GM23248 (cell line): ENCODE measurements at regions not wholly inside any gene's neighbourhood (a gene's known extent, or its start where the extent isn't known, plus 50 kb on each side); places are given as distances from the start of the nearest gene placed in this dataset.
"Not testable (repeated sequence)": the region's sequence is repeated elsewhere in the genome, so short reads cannot be mapped to it uniquely, and the experiment has no call there.

Experiments used
- DNase-seq: peaks from one replicate; pipeline ENCODE4 v3.0.0-alpha.2; 2015
- H2AFZ ChIP-seq: fragments of 200-600 bp; sonication (generic); 2 replicates; pipeline ENCODE4 v1.6.1; 2016; ENCODE audit warnings: antibody characterized with exemption
- H3F3A ChIP-seq: fragments of 200-600 bp; sonication (generic); 2 replicates; pipeline ENCODE4 v1.6.1; 2016; ENCODE audit warnings: mild to moderate bottlenecking, antibody characterized with exemption, mixed run types; ENCODE audit not compliant: insufficient read depth
- H3K27ac ChIP-seq: fragments of 200-600 bp; sonication (generic); 2 replicates; pipeline ENCODE4 v1.5.1; 2016; ENCODE audit warnings: mild to moderate bottlenecking
- H3K27me3 ChIP-seq: fragments of 200-600 bp; sonication (generic); replicated peaks from 2 replicates; pipeline ENCODE4 v1.6.1; 2016; ENCODE audit warnings: mild to moderate bottlenecking; ENCODE audit not compliant: insufficient read depth
- H3K36me3 ChIP-seq: fragments of 200-600 bp; sonication (generic); 2 replicates; pipeline ENCODE4 v1.6.1; 2016; ENCODE audit warnings: low read depth, mild to moderate bottlenecking
- H3K4me1 ChIP-seq: fragments of 200-600 bp; sonication (generic); 2 replicates; pipeline ENCODE4 v1.6.1; 2016; ENCODE audit warnings: mild to moderate bottlenecking; ENCODE audit not compliant: insufficient read depth
- H3K4me2 ChIP-seq: fragments of 200-600 bp; sonication (generic); one replicate; pipeline ENCODE4 v1.6.1; 2016; ENCODE audit warnings: mild to moderate bottlenecking; ENCODE audit not compliant: unreplicated experiment
- H3K4me3 ChIP-seq: fragments of 200-600 bp; sonication (generic); 2 replicates; pipeline ENCODE4 v1.5.1; 2016; ENCODE audit warnings: mild to moderate bottlenecking
- H3K79me2 ChIP-seq: fragments of 200-600 bp; sonication (generic); 2 replicates; pipeline ENCODE4 v1.6.1; 2016; ENCODE audit warnings: mild to moderate bottlenecking; ENCODE audit not compliant: insufficient read depth
- H3K9ac ChIP-seq: fragments of 200-600 bp; sonication (generic); 2 replicates; pipeline ENCODE4 v1.6.1; 2016; ENCODE audit warnings: mild to moderate bottlenecking
- H3K9me2 ChIP-seq: fragments of 200-600 bp; sonication (generic); 2 replicates; pipeline ENCODE4 v1.6.1; 2016; ENCODE audit warnings: mixed run types, mild to moderate bottlenecking, moderate library complexity; ENCODE audit not compliant: insufficient read depth
- H3K9me3 ChIP-seq: fragments of 200-600 bp; sonication (generic); one replicate; pipeline ENCODE4 v1.6.1; 2017; ENCODE audit warnings: low read depth
- H4K20me1 ChIP-seq: fragments of 200-600 bp; sonication (generic); 2 replicates; pipeline ENCODE4 v1.6.0; 2016; ENCODE audit not compliant: insufficient read depth
- EZH2 ChIP-seq: fragments of 200-600 bp; sonication (generic); IDR thresholded peaks from 2 replicates; pipeline ENCODE4 v1.6.1; 2018; ENCODE audit warnings: antibody characterized with exemption, mild to moderate bottlenecking; ENCODE audit not compliant: insufficient read depth, poor library complexity, severe bottlenecking
- EZH2phosphoT487 ChIP-seq: fragments of 200-600 bp; sonication (generic); IDR thresholded peaks from 2 replicates; pipeline ENCODE4 v1.6.1; 2018; ENCODE audit warnings: antibody characterized with exemption, moderate library complexity, mild to moderate bottlenecking, low read depth; ENCODE audit not compliant: insufficient read depth
- WGBS, 2 experiments: methylation state at CpG; one replicate each; pipeline ENCODE4 v1.1.6; 2015 to 2017; ENCODE audit warnings: low lambda C conversion rate in 2 of 2, low coverage in 1 of 2; ENCODE audit errors: missing lambda C conversion rate in 2 of 2; 5-methylcytosine and 5-hydroxymethylcytosine counted together
- in situ Hi-C: fragments of 300-500 bp; cut with MboI; formaldehyde crosslinking; loops from 2 replicates; pipeline ENCODE4 v1.15.0; 2020

- Histone ChIP-seq H3K79me2 (no peaks in the 10 kb centered on the region), H3K4me1 (no peaks in the 10 kb centered on the region), H3K4me2 (no peak overlapping the region), H3K27ac (no peak overlapping the region), H3K9ac (no peak overlapping the region), H3K27me3 (no peaks in the 10 kb centered on the region), H4K20me1 (no peaks in the 10 kb centered on the region), H3K4me3 (no peak overlapping the region), H2AFZ (no peak overlapping the region), H3K9me3 (no peaks in the 10 kb centered on the region), H3K36me3 (no peaks in the 10 kb centered on the region), H3F3A (no peaks in the 10 kb centered on the region), H3K9me2 (no peaks in the 10 kb centered on the region)
- in situ Hi-C loops: no loop called here
- 0 to 9% methylated on average over 1 of the region's 1 CpG for WGBS, 2 experiments
- no peak for DNase-seq
- TF ChIP-seq EZH2: no peak
- TF ChIP-seq EZH2phosphoT487: no peak
These were observed 176.5 kb upstream of the CTNND2 start for GRCh38 chr5:12080761-12081160.

GRCh38 chr5:12078286-12078685, 174.0 kb upstream of the CTNND2 start:
- H3K9me3 ChIP-seq, H3K4me2 ChIP-seq, DNase-seq, H3K36me3 ChIP-seq, H3K79me2 ChIP-seq, H3K27me3 ChIP-seq, in situ Hi-C loops, H3K27ac ChIP-seq, H3K4me1 ChIP-seq, H3K4me3 ChIP-seq, H3K9me2 ChIP-seq, H3F3A ChIP-seq, H4K20me1 ChIP-seq, H2AFZ ChIP-seq, H3K9ac ChIP-seq: not testable (repeated sequence)
- WGBS, 2 experiments: 22 to 47% methylated on average over 3 of the region's 3 CpGs

GRCh38 chr5:12073426-12073825, 169.2 kb upstream of the CTNND2 start:
- no peaks in the 10 kb centered on the region for H3F3A ChIP-seq
- no peak overlapping the region for H3K9ac ChIP-seq
- in situ Hi-C loops: no loop called here
- H3K9me3 ChIP-seq: no peaks in the 10 kb centered on the region
- H3K36me3 ChIP-seq: no peaks in the 10 kb centered on the region
- H3K4me1 ChIP-seq: no peaks in the 10 kb centered on the region
- 2 to 9% methylated on average over 3 of the region's 3 CpGs for WGBS, 2 experiments
- H3K4me3 ChIP-seq: no peak overlapping the region
- no peaks in the 10 kb centered on the region for H3K9me2 ChIP-seq
- H4K20me1 ChIP-seq: no peaks in the 10 kb centered on the region
- TF ChIP-seq EZH2 (no peak), EZH2phosphoT487 (no peak)
- no peak for DNase-seq
- H3K27ac ChIP-seq: no peak overlapping the region
- H3K27me3 ChIP-seq: no peaks in the 10 kb centered on the region
- H3K4me2 ChIP-seq: no peak overlapping the region
- H3K79me2 ChIP-seq: no peaks in the 10 kb centered on the region
- no peak overlapping the region for H2AFZ ChIP-seq

- Histone ChIP-seq H3K27me3 (no peaks in the 10 kb centered on the region), H3K9me3 (no peaks in the 10 kb centered on the region), H3K36me3 (no peaks in the 10 kb centered on the region), H3F3A (no peaks in the 10 kb centered on the region), H4K20me1 (no peaks in the 10 kb centered on the region), H3K4me3 (no peak overlapping the region), H3K4me2 (no peak overlapping the region), H3K4me1 (no peaks in the 10 kb centered on the region), H3K27ac (no peak overlapping the region), H3K9me2 (no peaks in the 10 kb centered on the region), H3K79me2 (no peaks in the 10 kb centered on the region), H2AFZ (no peak overlapping the region), H3K9ac (no peak overlapping the region)
- TF ChIP-seq EZH2: no peak
- TF ChIP-seq EZH2phosphoT487: no peak
- in situ Hi-C loops: no loop called here
- no peak for DNase-seq
- WGBS, 2 experiments: 5 to 9% methylated on average over 5 of the region's 5 CpGs
These were observed 168.2 kb upstream of the CTNND2 start for GRCh38 chr5:12072441-12072840.

GRCh38 chr5:12071455-12071854, 167.2 kb upstream of the CTNND2 start:
- no peak overlapping the region for H3K4me3 ChIP-seq
- 12 to 13% methylated on average over 2 of the region's 2 CpGs for WGBS, 2 experiments
- H3K9ac ChIP-seq: no peak overlapping the region
- no peaks in the 10 kb centered on the region for H3K4me1 ChIP-seq
- no peaks in the 10 kb centered on the region for H3K9me3 ChIP-seq
- H3F3A ChIP-seq: no peaks in the 10 kb centered on the region
- H3K36me3 ChIP-seq: no peaks in the 10 kb centered on the region
- H3K27ac ChIP-seq: no peak overlapping the region
- no peak for TF ChIP-seq EZH2
- no peak for TF ChIP-seq EZH2phosphoT487
- H2AFZ ChIP-seq: no peak overlapping the region
- no peaks in the 10 kb centered on the region for H3K79me2 ChIP-seq
- no peaks in the 10 kb centered on the region for H3K9me2 ChIP-seq
- DNase-seq: no peak
- no peaks in the 10 kb centered on the region for H4K20me1 ChIP-seq
- no peak overlapping the region for H3K4me2 ChIP-seq
- H3K27me3 ChIP-seq: no peaks in the 10 kb centered on the region
- in situ Hi-C loops: no loop called here
